Superior temporal gyrus (tissue), 1 donor: ENCODE measurements at regions not wholly inside any gene's neighbourhood (a gene's known extent, or its start where the extent isn't known, plus 50 kb on each side); places are given as distances from the start of the nearest gene placed in this dataset.

Experiments used
- DNase-seq: peaks from one replicate; pipeline ENCODE4 v3.0.0-alpha.2; 2016; ENCODE audit errors: extremely low spot score

- no peak for DNase-seq
Measured at GRCh38 chr5:67516948-67517565, 320.5 kb upstream of the CD180 start.

GRCh38 chr5:67515762-67516161, 319.2 kb upstream of the CD180 start:
- DNase-seq, result no peak

- no peak for DNase-seq
Measured at GRCh38 chr5:67515020-67515689, 318.6 kb upstream of the CD180 start.

GRCh38 chr5:67512758-67513157, 316.2 kb upstream of the CD180 start:
- no peak for DNase-seq

- no peak for DNase-seq
Measured at GRCh38 chr5:67511911-67512310, 315.3 kb upstream of the CD180 start.

- DNase-seq, result no peak
Measured at GRCh38 chr5:67510204-67510603, 313.6 kb upstream of the CD180 start.

GRCh38 chr5:67509402-67510186, 313.0 kb upstream of the CD180 start:
- DNase-seq, result no peak

GRCh38 chr5:67506241-67506640, 309.6 kb upstream of the CD180 start:
- DNase-seq, result no peak

GRCh38 chr5:67502951-67503350, 306.4 kb upstream of the CD180 start:
- DNase-seq, result no peak

- DNase-seq, result no peak
Measured at GRCh38 chr5:67496051-67496450, 299.5 kb upstream of the CD180 start.

GRCh38 chr5:67495072-67495471, 298.5 kb upstream of the CD180 start:
- DNase-seq, result peak; percentile 52

GRCh38 chr5:67494186-67494855, 297.7 kb upstream of the CD180 start:
- peak; percentile 34 for DNase-seq

GRCh38 chr5:67493676-67494075, 297.1 kb upstream of the CD180 start:
- peak; percentile 89 for DNase-seq

- no peak for DNase-seq
Measured at GRCh38 chr5:67490543-67491321, 294.1 kb upstream of the CD180 start.

GRCh38 chr5:67488885-67489284, 292.3 kb upstream of the CD180 start:
- no peak for DNase-seq

GRCh38 chr5:67487862-67488261, 291.3 kb upstream of the CD180 start:
- no peak for DNase-seq

GRCh38 chr5:67483453-67484030, 286.9 kb upstream of the CD180 start:
- no peak for DNase-seq

GRCh38 chr5:67481362-67481761, 284.8 kb upstream of the CD180 start:
- no peak for DNase-seq

- no peak for DNase-seq
Measured at GRCh38 chr5:67478337-67478736, 281.7 kb upstream of the CD180 start.

- DNase-seq, result no peak
Measured at GRCh38 chr5:67476995-67477394, 280.4 kb upstream of the CD180 start.

GRCh38 chr5:67476531-67476930, 279.9 kb upstream of the CD180 start:
- DNase-seq, result no peak
